NT2/D1 (cell line): ENCODE measurements at regions not wholly inside any gene's neighbourhood (a gene's known extent, or its start where the extent isn't known, plus 50 kb on each side); places are given as distances from the start of the nearest gene placed in this dataset.

ENCODE experiments used
- DNase-seq: peaks from one replicate; pipeline ENCODE4 v3.0.0-alpha.2; 2011; ENCODE audit warnings: low read depth, low spot score
- H3K27me3 ChIP-seq: 2 replicates; pipeline ENCODE4 v1.6.0; 2011; ENCODE audit warnings: mild to moderate bottlenecking; ENCODE audit not compliant: insufficient read length, insufficient read depth
- H3K36me3 ChIP-seq: 2 replicates; pipeline ENCODE4 v1.6.1; 2011; ENCODE audit warnings: mild to moderate bottlenecking, low read length, mixed read lengths; ENCODE audit not compliant: insufficient read depth, insufficient read length
- H3K4me1 ChIP-seq: 2 replicates; pipeline ENCODE4 v1.5.1; 2011; ENCODE audit not compliant: insufficient read depth, insufficient read length
- H3K4me3 ChIP-seq: 2 replicates; pipeline ENCODE4 v1.5.1; 2011; ENCODE audit warnings: low read depth; ENCODE audit not compliant: insufficient read length
- H3K9ac ChIP-seq: 2 replicates; pipeline ENCODE4 v1.6.0; 2011; ENCODE audit warnings: low read depth; ENCODE audit not compliant: insufficient read length
- H3K9me3 ChIP-seq: 2 replicates; pipeline ENCODE4 v1.5.1; 2011; ENCODE audit warnings: mild to moderate bottlenecking, low read length; ENCODE audit not compliant: insufficient read depth
- SUZ12 ChIP-seq: IDR thresholded peaks from 2 replicates; pipeline ENCODE4 v1.6.1; 2011; ENCODE audit not compliant: insufficient read length, insufficient read depth; ENCODE audit errors: extremely low read depth
- YY1 ChIP-seq: IDR thresholded peaks from 2 replicates; pipeline ENCODE4 v1.6.1; 2011; ENCODE audit not compliant: insufficient read length, insufficient read depth
- ZNF274 ChIP-seq: IDR thresholded peaks from 2 replicates; pipeline ENCODE4 v1.6.1; 2011; ENCODE audit warnings: mild to moderate bottlenecking, low read depth, low read length

DNA sequence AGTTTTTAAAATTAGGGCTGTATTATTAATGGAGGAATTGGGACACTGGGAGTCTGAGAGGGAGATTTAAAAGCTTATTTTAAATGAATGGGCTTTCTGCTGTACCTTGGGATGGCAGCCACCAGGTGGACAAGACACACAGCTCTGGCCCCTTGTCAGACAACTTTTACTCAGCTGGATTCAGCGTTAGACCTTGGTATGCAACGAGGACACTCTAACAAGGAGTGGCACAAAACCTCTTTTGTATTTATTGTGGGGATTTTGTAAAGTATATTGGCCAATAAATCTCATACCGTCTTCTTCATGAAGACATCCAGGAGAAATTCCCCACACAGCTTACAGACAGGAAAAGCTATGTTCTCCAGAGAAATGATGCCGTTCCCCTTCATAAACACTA lies 105.7 kb downstream of the LCA5 start:
- H3K36me3 ChIP-seq = no peaks in the 10 kb centered on the region
- no peaks in the 10 kb centered on the region; the same call in 1 of the 2 replicates for H3K9me3 ChIP-seq
- no peak overlapping the region for H3K4me3 ChIP-seq
- no peaks in the 10 kb centered on the region for H3K27me3 ChIP-seq
- no peaks in the 10 kb centered on the region for H3K4me1 ChIP-seq
- TF ChIP-seq ZNF274 (no peak), YY1 (no peak)
- DNase-seq = no peak
- no peak overlapping the region for H3K9ac ChIP-seq

DNA sequence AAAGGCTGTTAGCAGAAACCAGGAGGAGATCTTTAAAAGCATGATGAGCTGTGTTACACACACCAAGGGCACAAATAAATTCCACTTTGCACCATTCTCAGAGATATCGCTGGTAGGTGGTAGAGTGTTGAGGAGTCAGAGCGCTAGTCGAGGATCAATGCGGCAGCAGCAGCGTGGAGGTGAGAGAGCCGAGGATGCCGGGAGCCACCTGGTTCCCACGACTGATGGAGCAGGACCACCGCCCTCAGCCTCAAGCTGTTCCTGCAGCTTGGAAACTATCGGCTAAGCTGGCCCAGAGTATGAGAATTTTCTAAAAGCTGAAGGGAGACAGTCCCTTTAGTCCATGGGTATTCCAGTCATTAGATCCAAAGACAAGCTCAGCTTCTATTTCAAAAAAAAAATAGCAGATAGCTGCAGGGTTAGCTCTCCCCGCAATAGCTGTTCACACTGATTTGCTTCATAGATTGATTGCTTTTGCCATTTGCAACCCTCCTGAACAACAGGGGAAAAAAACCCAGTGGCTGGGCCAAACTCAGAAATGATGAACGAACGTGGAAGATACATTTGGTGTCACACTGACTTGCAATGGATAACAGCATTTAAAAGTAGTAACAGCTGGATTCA lies 106.2 kb downstream of the LCA5 start:
- H3K4me1 ChIP-seq = no peaks in the 10 kb centered on the region
- no peaks in the 10 kb centered on the region for H3K36me3 ChIP-seq
- no peak for TF ChIP-seq YY1
- no peaks in the 10 kb centered on the region for H3K27me3 ChIP-seq
- H3K4me3 ChIP-seq = no peak overlapping the region
- DNase-seq = no peak
- no peak overlapping the region for H3K9ac ChIP-seq
- H3K9me3 ChIP-seq = no peaks in the 10 kb centered on the region; the same call in 1 of the 2 replicates

DNA sequence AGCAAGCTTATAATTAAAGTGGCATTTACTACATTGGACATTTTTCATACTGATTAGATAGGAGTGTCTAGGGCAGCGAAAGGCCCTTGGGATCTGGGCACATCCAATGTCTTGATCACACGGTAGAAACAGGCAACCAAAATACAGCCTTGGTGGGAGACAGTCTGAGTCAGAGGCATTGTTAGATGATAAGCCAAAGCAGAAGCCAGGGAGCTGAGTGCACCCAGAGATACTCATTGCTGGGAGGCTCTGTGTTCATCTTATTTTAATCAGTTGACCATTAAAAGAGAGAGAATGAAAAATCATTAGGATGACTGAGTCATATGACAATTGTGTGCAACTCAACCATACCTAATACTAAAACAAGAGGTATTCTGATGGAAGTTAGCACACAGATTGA lies 109.5 kb downstream of the LCA5 start:
- Histone ChIP-seq H3K4me1 (no peaks in the 10 kb centered on the region), H3K9me3 (no peaks in the 10 kb centered on the region; the same call in 1 of the 2 replicates), H3K27me3 (no peaks in the 10 kb centered on the region), H3K4me3 (no peak overlapping the region), H3K36me3 (no peaks in the 10 kb centered on the region), H3K9ac (no peak overlapping the region)
- TF ChIP-seq YY1 (no peak), SUZ12 (no peak), ZNF274 (no peak)
- DNase-seq = no peak

DNA sequence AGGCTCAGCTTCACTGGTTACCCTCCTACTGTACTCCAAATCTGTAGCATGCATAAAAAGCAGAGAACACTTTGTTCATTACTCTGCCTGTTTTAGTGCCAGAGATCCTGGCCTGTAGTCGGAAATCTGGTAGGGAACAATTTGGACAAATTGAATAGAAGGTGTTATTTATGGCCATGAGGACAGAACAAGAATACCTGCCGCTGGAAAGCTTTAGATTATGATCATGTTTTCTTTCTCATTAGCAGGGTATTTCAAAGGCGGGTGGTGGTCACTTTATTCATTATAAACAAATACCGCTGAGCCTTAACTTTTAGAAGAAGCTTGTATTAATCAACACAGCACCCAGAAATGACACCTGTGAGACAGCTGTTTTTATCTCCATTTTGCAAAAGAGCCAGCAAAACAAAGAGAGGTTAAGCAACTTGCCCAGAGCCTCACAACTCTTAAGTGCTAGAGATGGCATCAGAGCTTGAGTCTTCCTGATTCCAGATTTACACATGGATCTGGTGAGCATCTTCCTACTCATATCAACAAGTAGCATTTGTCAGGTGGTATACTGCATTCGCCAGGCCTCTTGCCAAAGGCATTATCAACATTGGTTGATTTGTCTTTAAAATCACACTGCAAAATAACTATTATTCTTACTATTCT lies 110.5 kb downstream of the LCA5 start:
- H3K9ac ChIP-seq = no peak overlapping the region
- no peaks in the 10 kb centered on the region for H3K4me1 ChIP-seq
- no peaks in the 10 kb centered on the region; the same call in 1 of the 2 replicates for H3K9me3 ChIP-seq
- no peak for TF ChIP-seq ZNF274
- TF ChIP-seq YY1 = no peak
- no peak for TF ChIP-seq SUZ12
- H3K4me3 ChIP-seq = no peak overlapping the region
- no peaks in the 10 kb centered on the region for H3K27me3 ChIP-seq
- no peaks in the 10 kb centered on the region for H3K36me3 ChIP-seq
- no peak for DNase-seq

DNA sequence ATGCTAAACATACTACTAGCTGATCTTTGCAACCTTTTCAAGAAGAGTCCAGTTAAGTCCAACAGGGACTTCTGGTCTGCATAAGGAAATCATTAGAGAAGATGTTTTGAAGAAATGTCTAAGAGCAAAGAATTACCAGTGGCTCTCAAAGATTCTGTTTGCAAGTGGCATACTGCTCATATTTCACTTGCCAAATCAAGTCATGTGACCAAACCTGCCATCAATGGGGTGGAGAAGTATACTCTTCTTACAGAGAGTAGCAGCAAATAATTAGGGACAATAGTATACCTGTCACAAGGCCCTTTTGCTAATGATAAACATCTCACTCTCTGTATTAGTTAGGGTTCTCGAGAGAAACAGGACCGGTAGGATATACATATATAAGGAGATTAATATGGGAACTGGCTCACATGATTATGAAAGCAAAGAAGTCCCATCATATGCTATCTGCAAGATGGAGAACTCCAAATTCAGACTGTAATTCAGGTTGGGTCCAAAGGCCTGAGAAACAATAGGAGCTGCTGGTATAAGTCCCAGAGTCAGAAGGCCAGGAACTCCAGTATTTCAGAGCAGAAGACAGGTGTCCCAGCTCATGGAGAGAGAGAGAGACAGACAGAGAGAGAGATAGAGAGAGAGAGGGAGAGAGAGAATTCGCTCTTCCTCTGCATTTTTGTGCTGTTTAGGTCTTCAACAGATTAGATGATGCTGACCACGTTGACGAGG lies 111.5 kb downstream of the LCA5 start:
- no peak for DNase-seq
- no peaks in the 10 kb centered on the region for H3K4me1 ChIP-seq
- H3K9ac ChIP-seq = no peak overlapping the region
- TF ChIP-seq SUZ12 (no peak), YY1 (no peak), ZNF274 (no peak)
- no peaks in the 10 kb centered on the region for H3K27me3 ChIP-seq
- no peak overlapping the region for H3K4me3 ChIP-seq
- H3K36me3 ChIP-seq = no peaks in the 10 kb centered on the region
- H3K9me3 ChIP-seq = no peaks in the 10 kb centered on the region; the same call in 1 of the 2 replicates

DNA sequence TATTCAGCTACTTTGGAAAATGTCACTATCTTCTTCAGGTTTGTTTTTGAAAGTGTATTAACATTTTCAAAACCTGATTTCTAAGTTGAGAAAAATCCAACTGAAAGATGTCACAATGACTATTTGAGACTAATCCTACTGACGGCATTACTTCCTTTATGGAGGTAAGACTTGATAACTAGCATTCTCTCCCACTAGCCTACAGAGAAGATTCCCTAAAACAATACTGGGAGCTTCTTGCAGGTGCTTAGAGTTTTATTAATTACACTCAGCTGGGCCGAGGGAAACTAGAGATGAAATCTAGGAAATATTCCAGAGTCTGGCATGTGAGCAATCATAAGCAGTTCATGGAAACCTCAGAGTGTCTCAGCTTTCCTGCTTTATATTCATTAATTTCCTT lies 114.0 kb downstream of the LCA5 start:
- no peak for DNase-seq
- H3K9ac ChIP-seq = no peak overlapping the region
- no peaks in the 10 kb centered on the region for H3K27me3 ChIP-seq
- H3K36me3 ChIP-seq = no peaks in the 10 kb centered on the region
- no peak for TF ChIP-seq SUZ12
- no peak for TF ChIP-seq YY1
- TF ChIP-seq ZNF274 = no peak
- no peaks in the 10 kb centered on the region for H3K9me3 ChIP-seq
- H3K4me1 ChIP-seq = no peaks in the 10 kb centered on the region
- no peak overlapping the region for H3K4me3 ChIP-seq

DNA sequence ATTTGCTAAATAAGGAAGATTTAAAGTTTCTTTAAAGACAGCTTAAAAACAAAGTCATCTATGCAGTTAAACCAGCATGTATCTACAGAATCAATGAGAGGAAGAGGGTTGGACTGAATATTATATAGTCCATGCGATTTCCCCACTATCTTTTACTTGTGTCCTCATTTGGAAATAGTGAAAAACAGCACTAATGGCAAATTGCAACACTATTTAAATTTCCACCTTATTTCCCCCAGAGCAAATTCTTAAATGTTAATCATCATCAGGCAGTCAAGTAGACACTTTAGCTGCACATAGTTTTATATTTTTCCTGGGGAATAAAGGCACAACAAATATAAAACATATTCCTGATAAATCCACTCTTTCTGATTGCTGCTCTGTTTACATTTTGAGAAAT lies 114.6 kb downstream of the LCA5 start:
- Histone ChIP-seq H3K4me1 (no peaks in the 10 kb centered on the region), H3K9ac (no peak overlapping the region), H3K36me3 (no peaks in the 10 kb centered on the region), H3K27me3 (no peaks in the 10 kb centered on the region), H3K4me3 (no peak overlapping the region), H3K9me3 (no peaks in the 10 kb centered on the region)
- DNase-seq = no peak
- no peak for TF ChIP-seq SUZ12
- no peak for TF ChIP-seq ZNF274
- no peak for TF ChIP-seq YY1
